ENCODE measurements at regions not wholly inside any gene's neighbourhood (a gene's known extent, or its start where the extent isn't known, plus 50 kb on each side); places are given as distances from the start of the nearest gene placed in this dataset.

GRCh38 chr1:187477103-187477502, 648.4 kb downstream of the PLA2G4A start:
- TF ChIP-seq CTCF (IDR thresholded peaks at IDR 0.05) (no peak), ZFX (IDR thresholded peaks at IDR 0.05; ENCODE audit: borderline replicate concordance) (no peak)

Measured in 22Rv1 (cell line).